Esophagus (tissue), 2 donors: ENCODE measurements at regions not wholly inside any gene's neighbourhood (a gene's known extent, or its start where the extent isn't known, plus 50 kb on each side); places are given as distances from the start of the nearest gene placed in this dataset.

Experiments used
- H3K27ac ChIP-seq, 2 donors: one replicate each; pipeline ENCODE4 v1.5.1; 2013; ENCODE audit warnings: low read depth in 2 of 2, mild to moderate bottlenecking in 2 of 2, inconsistent platforms in 1 of 2, low read length in 1 of 2, moderate library complexity in 1 of 2
- H3K27me3 ChIP-seq, 2 donors: one replicate each; pipeline ENCODE4 v1.6.1; 2013; ENCODE audit warnings: low read length in 2 of 2, control low read depth in 1 of 2, mild to moderate bottlenecking in 1 of 2; ENCODE audit not compliant: insufficient read depth in 2 of 2, control insufficient read depth in 1 of 2
- H3K36me3 ChIP-seq, 2 donors: one replicate each; pipeline ENCODE4 v1.6.1; 2013; ENCODE audit warnings: low read length in 1 of 2; ENCODE audit not compliant: control insufficient read depth in 2 of 2, insufficient read depth in 2 of 2
- H3K4me1 ChIP-seq, 2 donors: one replicate each; pipeline ENCODE4 v1.6.1; 2013; ENCODE audit warnings: low read length in 1 of 2; ENCODE audit not compliant: control insufficient read depth in 2 of 2, insufficient read depth in 2 of 2
- H3K4me3 ChIP-seq, 2 donors: one replicate each; pipeline ENCODE4 v1.5.1; 2013; ENCODE audit warnings: low read length in 2 of 2, mild to moderate bottlenecking in 2 of 2, low read depth in 1 of 2, moderate library complexity in 1 of 2
- H3K9me3 ChIP-seq, 2 donors: one replicate each; pipeline ENCODE4 v1.6.1; 2013; ENCODE audit warnings: mild to moderate bottlenecking in 2 of 2, low read depth in 1 of 2, low read length in 1 of 2, moderate library complexity in 1 of 2; ENCODE audit not compliant: control insufficient read depth in 2 of 2, insufficient read depth in 1 of 2
- WGBS, 2 donors: extraction: QIAGEN DNeasy Blood & Tissue Kit; methylation state at CpG; one replicate each; pipeline ENCODE4 v1.1.7; 2013; 5-methylcytosine and 5-hydroxymethylcytosine counted together
- donor health status: healthy with polysubstance abuse.
- donor health status: Bipolar disorder and iron deficiency.

DNA sequence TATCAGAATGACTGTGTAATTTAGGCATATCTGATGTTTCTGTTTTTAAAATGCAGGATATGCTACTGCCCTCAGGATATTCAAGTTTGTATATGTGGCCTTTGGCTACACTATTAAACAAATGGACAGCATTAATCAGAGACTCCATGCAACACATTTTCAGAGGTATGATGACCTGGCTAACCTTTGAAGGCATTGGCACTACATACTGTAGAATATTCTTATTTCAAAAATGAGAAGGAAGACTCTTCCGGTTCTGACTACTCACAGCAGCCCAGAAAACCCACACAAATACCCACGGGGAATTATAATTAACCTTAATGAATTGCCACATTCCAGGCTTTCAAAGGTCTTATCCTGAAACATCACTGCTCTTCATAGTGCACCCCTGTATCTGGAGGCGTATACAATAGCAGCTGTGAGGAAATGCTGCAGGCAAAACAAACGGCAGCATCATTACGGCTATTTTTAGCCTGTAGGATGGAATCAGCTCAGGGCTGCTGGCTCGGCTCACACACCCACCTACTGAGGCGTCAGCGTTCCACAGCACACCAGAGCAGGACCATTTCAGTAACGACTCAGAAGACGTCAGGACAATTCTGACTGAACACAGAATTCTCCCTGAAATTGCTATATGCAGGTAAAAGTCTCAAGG, 648.5 kb downstream of the RPS29 start:
- H3K4me1 ChIP-seq = no peaks in the 10 kb centered on the region
- H3K27me3 ChIP-seq = no peaks in the 10 kb centered on the region
- 47 to 67% methylated on average over 10 of the region's 10 CpGs for WGBS, 2 donors
- H3K9me3 ChIP-seq = no peaks in the 10 kb centered on the region
- H3K36me3 ChIP-seq = no peaks in the 10 kb centered on the region
- H3K4me3 ChIP-seq = no peak overlapping the region
- no peak overlapping the region for H3K27ac ChIP-seq

DNA sequence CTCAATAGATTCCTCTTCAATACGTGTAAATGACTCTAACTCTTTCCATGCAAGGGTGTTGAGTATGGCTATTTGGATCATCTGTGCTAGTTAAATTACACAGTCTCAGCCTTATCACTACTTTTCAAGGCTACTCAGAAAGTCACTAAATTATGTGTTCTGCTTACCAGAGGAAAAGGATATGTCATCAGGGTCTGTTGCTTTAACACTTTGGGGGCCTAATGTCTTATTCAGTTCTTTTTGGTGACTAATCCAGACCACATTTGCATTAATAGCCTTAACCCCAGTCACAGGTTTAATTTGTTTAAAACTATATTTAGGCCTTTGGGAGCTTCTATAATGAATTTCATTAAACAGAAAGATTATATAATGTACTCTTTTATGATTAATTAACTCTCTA, 649.3 kb downstream of the RPS29 start:
- Histone ChIP-seq H3K27me3 (no peaks in the 10 kb centered on the region), H3K9me3 (no peaks in the 10 kb centered on the region), H3K4me3 (no peak overlapping the region), H3K36me3 (no peaks in the 10 kb centered on the region), H3K4me1 (no peaks in the 10 kb centered on the region), H3K27ac (no peak overlapping the region)
- WGBS, 2 donors = 45 to 46% methylated on average over 1 of the region's 1 CpG

- no peaks in the 10 kb centered on the region for H3K27me3 ChIP-seq
- H3K9me3 ChIP-seq = no peaks in the 10 kb centered on the region
- WGBS, 2 donors = 30 to 44% methylated on average over 2 of the region's 2 CpGs
- H3K36me3 ChIP-seq = no peaks in the 10 kb centered on the region
- H3K27ac ChIP-seq = no peak overlapping the region
- no peak overlapping the region for H3K4me3 ChIP-seq
- H3K4me1 ChIP-seq = no peaks in the 10 kb centered on the region
Observed at GRCh38 chr14:48936362-48936761, 649.8 kb downstream of the RPS29 start.

DNA sequence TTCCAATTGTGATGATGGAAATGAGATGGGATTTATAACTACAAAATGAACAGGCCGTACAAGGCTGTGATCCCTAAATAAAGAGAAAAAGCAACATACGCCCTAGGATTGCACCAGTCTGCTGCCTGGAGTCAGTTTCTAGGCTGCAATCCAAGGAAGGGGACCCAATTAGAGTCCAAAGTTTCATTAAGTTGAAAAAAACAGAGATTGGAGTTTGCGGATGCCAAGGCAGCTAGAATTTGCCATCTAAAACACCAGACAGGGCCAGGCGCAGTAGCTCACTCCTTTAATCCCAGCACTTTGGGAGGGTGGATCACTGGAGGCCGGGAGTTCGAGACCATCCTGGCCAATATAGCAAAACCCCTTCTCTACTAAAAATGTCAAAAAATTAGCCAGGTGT, 661.0 kb downstream of the RPS29 start:
- Histone ChIP-seq H3K36me3 (no peaks in the 10 kb centered on the region), H3K9me3 (peaks cover 0 to 2% of the 10 kb centered on the region in 2 donors), H3K27me3 (no peaks in the 10 kb centered on the region), H3K27ac (no peak overlapping the region), H3K4me3 (no peak overlapping the region), H3K4me1 (no peaks in the 10 kb centered on the region)
- WGBS, 2 donors = 78 to 90% methylated on average over 6 of the region's 6 CpGs

GRCh38 chr14:48914921-48915320, 671.3 kb downstream of the RPS29 start:
- 77 to 79% methylated on average over 4 of the region's 4 CpGs for WGBS, 2 donors

DNA sequence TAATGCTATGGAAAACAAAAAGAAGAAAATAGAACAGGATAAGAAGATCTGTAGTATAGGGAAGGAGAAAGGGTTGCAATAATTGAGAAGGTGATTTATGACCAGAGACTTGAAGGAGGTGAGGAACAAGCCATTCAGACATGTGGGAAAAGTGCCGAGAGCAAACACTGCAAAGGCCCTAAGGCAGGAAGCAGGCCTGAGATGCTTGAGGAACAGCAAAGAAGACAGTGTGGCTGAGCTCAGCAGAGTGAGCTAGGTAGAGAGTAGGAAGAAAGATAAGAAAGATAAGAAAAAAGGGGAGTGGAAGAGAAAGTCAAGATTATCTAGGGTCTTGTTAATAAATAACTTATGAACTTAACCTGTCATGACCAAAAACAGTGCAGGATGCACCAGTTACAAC, 671.8 kb downstream of the RPS29 start:
- H3K9me3 ChIP-seq = no peaks in the 10 kb centered on the region
- H3K4me1 ChIP-seq = no peaks in the 10 kb centered on the region
- no peaks in the 10 kb centered on the region for H3K27me3 ChIP-seq
- H3K4me3 ChIP-seq = no peak overlapping the region
- WGBS, 2 donors = 69 to 72% methylated on average over 1 of the region's 1 CpG
- H3K27ac ChIP-seq = no peak overlapping the region
- no peaks in the 10 kb centered on the region for H3K36me3 ChIP-seq

More at GRCh38 chr14:48914921-48915320, 671.3 kb downstream of the RPS29 start:
- Histone ChIP-seq H3K4me3 (no peak overlapping the region), H3K9me3 (no peaks in the 10 kb centered on the region), H3K27ac (no peak overlapping the region), H3K4me1 (no peaks in the 10 kb centered on the region), H3K36me3 (no peaks in the 10 kb centered on the region), H3K27me3 (no peaks in the 10 kb centered on the region)

GRCh38 chr14:48900565-48900964, 685.6 kb downstream of the RPS29 start:
- H3K9me3 ChIP-seq = no peaks in the 10 kb centered on the region
- H3K27me3 ChIP-seq = no peaks in the 10 kb centered on the region
- 37 to 49% methylated on average over 3 of the region's 3 CpGs for WGBS, 2 donors
- H3K4me1 ChIP-seq = no peaks in the 10 kb centered on the region
- no peak overlapping the region for H3K4me3 ChIP-seq
- H3K27ac ChIP-seq = no peak overlapping the region
- no peaks in the 10 kb centered on the region for H3K36me3 ChIP-seq

GRCh38 chr14:48890333-48890732, 695.8 kb downstream of the RPS29 start:
- Histone ChIP-seq H3K27ac (no peak overlapping the region), H3K9me3 (no peaks in the 10 kb centered on the region), H3K36me3 (no peaks in the 10 kb centered on the region), H3K4me3 (no peak overlapping the region), H3K27me3 (no peaks in the 10 kb centered on the region), H3K4me1 (no peaks in the 10 kb centered on the region)
- WGBS, 2 donors = 29 to 47% methylated on average over 1 of the region's 1 CpG

DNA sequence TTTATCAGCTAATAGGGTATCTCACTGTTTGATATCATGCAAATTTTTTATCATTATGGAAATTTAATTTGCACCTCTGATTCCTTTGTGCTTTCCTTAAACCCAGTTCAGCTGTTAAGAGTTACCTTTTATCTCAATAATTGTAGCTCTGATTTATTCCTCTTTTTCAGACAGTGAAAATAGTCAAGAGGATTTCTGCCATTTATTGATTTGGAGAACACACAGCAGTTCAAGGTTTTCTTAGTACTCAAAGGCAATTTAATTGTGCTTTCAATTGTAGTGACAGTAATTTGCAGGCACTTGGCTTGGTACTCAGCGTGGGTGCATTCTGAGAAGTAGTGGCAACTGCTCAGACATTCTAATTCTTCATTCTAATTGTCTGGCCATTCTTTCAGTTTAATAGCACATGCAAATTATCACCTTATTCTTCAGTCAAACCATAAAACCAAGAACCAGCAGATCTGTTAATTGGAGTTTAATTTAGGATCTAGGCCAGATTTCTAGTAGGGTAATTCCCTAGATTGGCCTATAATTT, 709.3 kb downstream of the RPS29 start:
- Histone ChIP-seq H3K4me1 (no peaks in the 10 kb centered on the region), H3K27ac (no peak overlapping the region), H3K9me3 (no peaks in the 10 kb centered on the region), H3K4me3 (no peak overlapping the region), H3K27me3 (no peaks in the 10 kb centered on the region), H3K36me3 (no peaks in the 10 kb centered on the region)
- WGBS, 2 donors = 49 to 67% methylated on average over 1 of the region's 1 CpG

DNA sequence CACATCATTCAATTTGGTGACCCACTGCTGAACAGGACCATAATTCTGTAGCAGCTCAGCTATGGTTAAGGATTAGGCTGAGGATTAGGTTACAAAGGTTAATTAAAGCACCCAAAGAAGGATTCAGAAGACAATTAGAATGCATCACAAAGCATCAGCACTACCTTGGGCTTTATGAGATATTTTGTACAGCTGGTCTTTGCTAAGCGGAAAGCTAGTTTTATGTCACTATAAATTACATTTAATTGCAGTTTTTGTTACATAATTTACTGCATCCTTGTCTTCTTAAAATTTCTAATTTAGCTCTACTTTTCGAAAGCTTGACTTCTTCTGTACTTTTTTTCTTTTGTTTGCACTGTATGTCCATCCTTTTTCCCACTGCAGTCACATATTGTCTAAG, 711.5 kb downstream of the RPS29 start:
- Histone ChIP-seq H3K27me3 (no peaks in the 10 kb centered on the region), H3K4me3 (no peak overlapping the region), H3K4me1 (no peaks in the 10 kb centered on the region), H3K9me3 (no peaks in the 10 kb centered on the region), H3K27ac (no peak overlapping the region), H3K36me3 (no peaks in the 10 kb centered on the region)
- 81 to 89% methylated on average over 2 of the region's 2 CpGs for WGBS, 2 donors
